ENCODE measurements at regions not wholly inside any gene's neighbourhood (a gene's known extent, or its start where the extent isn't known, plus 50 kb on each side); places are given as distances from the start of the nearest gene placed in this dataset.

DNA sequence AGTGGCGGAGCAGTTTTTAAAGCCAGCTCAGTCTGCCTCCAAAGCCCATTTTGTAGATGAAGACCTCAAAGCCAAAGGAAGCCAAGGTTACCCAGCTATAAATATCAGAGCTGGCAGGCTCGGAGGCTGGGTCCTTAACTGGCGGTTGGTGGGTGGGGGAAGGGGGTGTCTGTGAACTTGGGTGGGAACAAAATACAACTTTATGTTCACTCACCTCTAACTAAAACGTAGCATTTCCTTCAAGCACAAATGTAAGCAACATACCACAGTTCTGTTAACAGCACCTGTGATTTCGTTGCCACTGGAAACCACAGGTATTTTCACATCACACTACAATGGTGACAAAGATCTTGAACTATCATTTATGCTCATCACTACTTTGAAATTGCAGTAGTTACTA, 99.7 kb upstream of the SYT13 start:
- H3K9me2 ChIP-seq (ENCODE audit: insufficient read depth), result no peaks in the 10 kb centered on the region
- no peak overlapping the region for H3K4me3 ChIP-seq
- no peak overlapping the region for H3K27ac ChIP-seq (ENCODE audit: low read depth)
- H3K79me2 ChIP-seq (replicated peaks; ENCODE audit: insufficient read depth), result no peaks in the 10 kb centered on the region
- Mint-ChIP-seq H3K4me3 (no peak overlapping the region), H3K27me3 (ENCODE audit: insufficient read depth, low read depth, poor library complexity) (peaks cover 13% of the 10 kb centered on the region), H3K27ac (no peak overlapping the region), H3K4me1 (peaks cover 11% of the 10 kb centered on the region), H3K9me3 (no peaks in the 10 kb centered on the region), H3K36me3 (ENCODE audit: low read depth) (no peaks in the 10 kb centered on the region)
- H4K20me1 ChIP-seq (replicated peaks; ENCODE audit: insufficient read depth), result no peaks in the 10 kb centered on the region
- no peaks in the 10 kb centered on the region for H3K27me3 ChIP-seq (ENCODE audit: insufficient read depth)
- no peak overlapping the region for H3K4me2 ChIP-seq
- ATAC-seq (no peak), DNase-seq (ENCODE audit: low spot score) (no peak)
- no peaks in the 10 kb centered on the region for H3K4me1 ChIP-seq (ENCODE audit: insufficient read depth)
- H3F3A ChIP-seq (replicated peaks; ENCODE audit: low read depth), result no peaks in the 10 kb centered on the region
- TF ChIP-seq, protein P1, sequence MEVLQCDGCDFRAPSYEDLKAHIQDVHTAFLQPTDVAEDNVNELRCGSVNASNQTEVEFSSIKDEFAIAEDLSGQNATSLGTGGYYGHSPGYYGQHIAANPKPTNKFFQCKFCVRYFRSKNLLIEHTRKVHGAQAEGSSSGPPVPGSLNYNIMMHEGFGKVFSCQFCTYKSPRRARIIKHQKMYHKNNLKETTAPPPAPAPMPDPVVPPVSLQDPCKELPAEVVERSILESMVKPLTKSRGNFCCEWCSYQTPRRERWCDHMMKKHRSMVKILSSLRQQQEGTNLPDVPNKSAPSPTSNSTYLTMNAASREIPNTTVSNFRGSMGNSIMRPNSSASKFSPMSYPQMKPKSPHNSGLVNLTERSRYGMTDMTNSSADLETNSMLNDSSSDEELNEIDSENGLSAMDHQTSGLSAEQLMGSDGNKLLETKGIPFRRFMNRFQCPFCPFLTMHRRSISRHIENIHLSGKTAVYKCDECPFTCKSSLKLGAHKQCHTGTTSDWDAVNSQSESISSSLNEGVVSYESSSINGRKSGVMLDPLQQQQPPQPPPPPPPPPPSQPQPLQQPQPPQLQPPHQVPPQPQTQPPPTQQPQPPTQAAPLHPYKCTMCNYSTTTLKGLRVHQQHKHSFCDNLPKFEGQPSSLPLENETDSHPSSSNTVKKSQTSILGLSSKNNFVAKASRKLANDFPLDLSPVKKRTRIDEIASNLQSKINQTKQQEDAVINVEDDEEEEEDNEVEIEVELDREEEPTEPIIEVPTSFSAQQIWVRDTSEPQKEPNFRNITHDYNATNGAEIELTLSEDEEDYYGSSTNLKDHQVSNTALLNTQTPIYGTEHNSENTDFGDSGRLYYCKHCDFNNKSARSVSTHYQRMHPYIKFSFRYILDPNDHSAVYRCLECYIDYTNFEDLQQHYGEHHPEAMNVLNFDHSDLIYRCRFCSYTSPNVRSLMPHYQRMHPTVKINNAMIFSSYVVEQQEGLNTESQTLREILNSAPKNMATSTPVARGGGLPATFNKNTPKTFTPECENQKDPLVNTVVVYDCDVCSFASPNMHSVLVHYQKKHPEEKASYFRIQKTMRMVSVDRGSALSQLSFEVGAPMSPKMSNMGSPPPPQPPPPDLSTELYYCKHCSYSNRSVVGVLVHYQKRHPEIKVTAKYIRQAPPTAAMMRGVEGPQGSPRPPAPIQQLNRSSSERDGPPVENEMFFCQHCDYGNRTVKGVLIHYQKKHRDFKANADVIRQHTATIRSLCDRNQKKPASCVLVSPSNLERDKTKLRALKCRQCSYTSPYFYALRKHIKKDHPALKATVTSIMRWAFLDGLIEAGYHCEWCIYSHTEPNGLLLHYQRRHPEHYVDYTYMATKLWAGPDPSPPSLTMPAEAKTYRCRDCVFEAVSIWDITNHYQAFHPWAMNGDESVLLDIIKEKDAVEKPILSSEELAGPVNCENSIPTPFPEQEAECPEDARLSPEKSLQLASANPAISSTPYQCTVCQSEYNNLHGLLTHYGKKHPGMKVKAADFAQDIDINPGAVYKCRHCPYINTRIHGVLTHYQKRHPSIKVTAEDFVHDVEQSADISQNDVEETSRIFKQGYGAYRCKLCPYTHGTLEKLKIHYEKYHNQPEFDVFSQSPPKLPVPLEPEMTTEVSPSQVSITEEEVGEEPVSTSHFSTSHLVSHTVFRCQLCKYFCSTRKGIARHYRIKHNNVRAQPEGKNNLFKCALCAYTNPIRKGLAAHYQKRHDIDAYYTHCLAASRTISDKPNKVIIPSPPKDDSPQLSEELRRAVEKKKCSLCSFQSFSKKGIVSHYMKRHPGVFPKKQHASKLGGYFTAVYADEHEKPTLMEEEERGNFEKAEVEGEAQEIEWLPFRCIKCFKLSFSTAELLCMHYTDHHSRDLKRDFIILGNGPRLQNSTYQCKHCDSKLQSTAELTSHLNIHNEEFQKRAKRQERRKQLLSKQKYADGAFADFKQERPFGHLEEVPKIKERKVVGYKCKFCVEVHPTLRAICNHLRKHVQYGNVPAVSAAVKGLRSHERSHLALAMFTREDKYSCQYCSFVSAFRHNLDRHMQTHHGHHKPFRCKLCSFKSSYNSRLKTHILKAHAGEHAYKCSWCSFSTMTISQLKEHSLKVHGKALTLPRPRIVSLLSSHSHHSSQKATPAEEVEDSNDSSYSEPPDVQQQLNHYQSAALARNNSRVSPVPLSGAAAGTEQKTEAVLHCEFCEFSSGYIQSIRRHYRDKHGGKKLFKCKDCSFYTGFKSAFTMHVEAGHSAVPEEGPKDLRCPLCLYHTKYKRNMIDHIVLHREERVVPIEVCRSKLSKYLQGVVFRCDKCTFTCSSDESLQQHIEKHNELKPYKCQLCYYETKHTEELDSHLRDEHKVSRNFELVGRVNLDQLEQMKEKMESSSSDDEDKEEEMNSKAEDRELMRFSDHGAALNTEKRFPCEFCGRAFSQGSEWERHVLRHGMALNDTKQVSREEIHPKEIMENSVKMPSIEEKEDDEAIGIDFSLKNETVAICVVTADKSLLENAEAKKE (CRISPR knock-in tag; IDR thresholded peaks at IDR 0.05), result no peak
- TF ChIP-seq POLR2AphosphoS5 (IDR thresholded peaks at IDR 0.05; ENCODE audit: low read depth) (no peak), CREB1 (CRISPR knock-in tag; IDR thresholded peaks at IDR 0.05; ENCODE audit: low read depth) (no peak), ZNF331 (CRISPR knock-in tag; IDR thresholded peaks at IDR 0.05; ENCODE audit: low read depth) (no peak), ZNF114 (CRISPR knock-in tag; IDR thresholded peaks at IDR 0.05) (no peak), JUNB (IDR thresholded peaks at IDR 0.05; ENCODE audit: unreplicated experiment) (no peak), CTCF (conservative IDR thresholded peaks at IDR 0.05; ENCODE audit: low read depth in 2 of 2) (no peak), EZH2phosphoT487 (IDR thresholded peaks at IDR 0.05; ENCODE audit: unreplicated experiment) (no peak), ETS1 (IDR thresholded peaks at IDR 0.05) (no peak), EZH2 (IDR thresholded peaks at IDR 0.05; ENCODE audit: low read depth, unreplicated experiment) (no peak), NANOG (IDR thresholded peaks at IDR 0.05; ENCODE audit: borderline replicate concordance) (no peak), REST (IDR thresholded peaks at IDR 0.05; ENCODE audit: unreplicated experiment) (no peak), STAT1 (IDR thresholded peaks at IDR 0.05; ENCODE audit: unreplicated experiment) (no peak)
- no peaks in the 10 kb centered on the region for H3K36me3 ChIP-seq (ENCODE audit: insufficient read depth)
- H2AFZ ChIP-seq, result no peak overlapping the region

Data from GM23338 (cell line).